SK-N-MC (cell line): ENCODE measurements at regions not wholly inside any gene's neighbourhood (a gene's known extent, or its start where the extent isn't known, plus 50 kb on each side); places are given as distances from the start of the nearest gene placed in this dataset.

Experiments
- DNase-seq: peaks from one replicate; pipeline ENCODE4 v3.0.0-alpha.2; 2011; ENCODE audit warnings: low read depth, low spot score
- H3K27ac ChIP-seq: fragments of 200-600 bp; sonication (generic); 2 replicates; pipeline ENCODE4 v1.5.1; 2016; ENCODE audit warnings: mixed run types
- H3K36me3 ChIP-seq: fragments of 200-600 bp; sonication (generic); 2 replicates; pipeline ENCODE4 v1.6.1; 2017; ENCODE audit warnings: antibody characterized with exemption, low read length, mixed read lengths; ENCODE audit not compliant: insufficient read depth
- H3K4me3 ChIP-seq: fragments of 200-600 bp; sonication (generic); 2 replicates; pipeline ENCODE4 v1.5.1; 2016
- H3K9ac ChIP-seq: fragments of 200-600 bp; sonication (generic); 2 replicates; pipeline ENCODE4 v1.8.0; 2017; ENCODE audit warnings: mixed run types, mixed read lengths; ENCODE audit not compliant: insufficient read length
- H3K9me3 ChIP-seq: fragments of 200-600 bp; sonication (generic); 2 replicates; pipeline ENCODE4 v1.6.1; 2017; ENCODE audit warnings: low read depth, mild to moderate bottlenecking, antibody characterized with exemption, low read length, moderate library complexity, mixed read lengths
- EZH2 ChIP-seq: fragments of 200-600 bp; sonication (generic); IDR thresholded peaks from one replicate; pipeline ENCODE4 v1.6.1; 2017; ENCODE audit warnings: antibody characterized with exemption
- FOXP2 ChIP-seq: optimal IDR thresholded peaks from 2 replicates; pipeline ENCODE3; 2011; ENCODE audit warnings: mild to moderate bottlenecking, moderate library complexity; ENCODE audit not compliant: insufficient read depth; ENCODE audit errors: extremely low read length, control extremely low read depth
- POLR2AphosphoS5 ChIP-seq: IDR thresholded peaks from 2 replicates; pipeline ENCODE4 v1.6.1; 2012; ENCODE audit warnings: mild to moderate bottlenecking, low read depth, low read length, borderline replicate concordance

DNA sequence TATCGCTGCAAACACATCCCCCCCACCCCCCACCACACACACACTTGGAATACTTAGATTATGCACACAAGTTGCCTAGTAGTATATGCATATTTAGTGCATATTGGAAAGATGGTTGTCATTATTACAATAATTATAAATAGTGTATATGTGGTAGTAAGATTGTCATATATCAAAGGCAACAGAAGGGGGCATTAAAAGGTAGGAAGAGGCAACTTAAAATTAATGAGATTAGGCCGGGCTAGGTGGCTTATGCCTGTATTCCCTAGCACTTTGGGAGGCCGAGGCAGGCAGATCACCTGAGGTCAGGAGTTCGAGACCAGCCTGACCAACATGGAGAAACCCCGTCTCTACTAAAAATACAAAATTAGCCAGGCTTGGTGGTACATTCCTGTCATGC, 52.1 kb downstream of the GSC start:
- Histone ChIP-seq H3K36me3 (no peaks in the 10 kb centered on the region), H3K9me3 (no peaks in the 10 kb centered on the region), H3K4me3 (no peak overlapping the region), H3K9ac (no peak overlapping the region), H3K27ac (no peak overlapping the region)
- no peak for DNase-seq
- TF ChIP-seq EZH2: no peak
- no peak for TF ChIP-seq FOXP2
- no peak for TF ChIP-seq POLR2AphosphoS5

DNA sequence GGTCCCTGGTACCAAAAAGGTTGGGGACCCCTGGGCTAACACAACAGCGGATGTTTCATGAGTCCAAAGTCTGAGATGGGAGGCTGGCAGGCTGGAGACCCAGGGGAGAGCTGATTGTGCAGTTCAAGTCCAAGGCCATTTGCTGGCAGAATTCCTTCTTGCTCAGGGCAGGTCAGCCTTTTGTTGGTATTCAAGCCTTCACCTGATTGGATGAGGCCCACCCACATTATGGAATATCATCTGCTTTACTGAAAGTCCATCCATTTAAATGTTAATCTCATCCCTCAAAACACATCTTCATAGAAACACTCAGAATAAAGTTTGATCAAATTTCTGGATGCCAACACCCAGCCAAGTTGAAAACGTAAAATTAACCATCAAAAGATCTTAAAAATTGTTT, 52.9 kb downstream of the GSC start:
- H3K36me3 ChIP-seq: no peaks in the 10 kb centered on the region
- no peak overlapping the region for H3K9ac ChIP-seq
- DNase-seq: no peak
- TF ChIP-seq EZH2: no peak
- no peak for TF ChIP-seq FOXP2
- no peak for TF ChIP-seq POLR2AphosphoS5
- H3K9me3 ChIP-seq: no peaks in the 10 kb centered on the region
- no peak overlapping the region for H3K27ac ChIP-seq
- no peak overlapping the region for H3K4me3 ChIP-seq

DNA sequence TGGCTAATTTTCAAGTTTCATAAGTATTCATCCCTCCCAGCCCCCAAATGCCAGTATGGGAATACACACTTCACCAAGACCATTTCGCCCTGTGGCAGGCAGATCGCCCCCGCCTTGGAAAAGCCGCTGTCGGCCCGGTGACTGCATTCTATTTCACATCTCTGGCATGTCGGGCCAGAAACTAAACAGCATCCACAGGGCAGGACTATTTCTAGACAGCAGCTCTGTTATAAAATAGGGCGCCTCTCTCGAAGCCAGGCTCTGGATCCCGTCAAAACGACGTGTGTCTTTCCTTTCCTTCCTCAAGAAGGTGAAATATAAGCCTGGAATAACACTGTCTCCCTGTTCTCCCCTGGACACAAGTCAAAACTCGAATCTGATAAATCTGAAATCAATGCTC, 56.8 kb downstream of the GSC start:
- no peaks in the 10 kb centered on the region for H3K36me3 ChIP-seq
- no peak for DNase-seq
- H3K9ac ChIP-seq: no peak overlapping the region
- no peaks in the 10 kb centered on the region for H3K9me3 ChIP-seq
- H3K4me3 ChIP-seq: no peak overlapping the region
- no peak for TF ChIP-seq POLR2AphosphoS5
- no peak for TF ChIP-seq EZH2
- no peak for TF ChIP-seq FOXP2
- no peak overlapping the region for H3K27ac ChIP-seq

DNA sequence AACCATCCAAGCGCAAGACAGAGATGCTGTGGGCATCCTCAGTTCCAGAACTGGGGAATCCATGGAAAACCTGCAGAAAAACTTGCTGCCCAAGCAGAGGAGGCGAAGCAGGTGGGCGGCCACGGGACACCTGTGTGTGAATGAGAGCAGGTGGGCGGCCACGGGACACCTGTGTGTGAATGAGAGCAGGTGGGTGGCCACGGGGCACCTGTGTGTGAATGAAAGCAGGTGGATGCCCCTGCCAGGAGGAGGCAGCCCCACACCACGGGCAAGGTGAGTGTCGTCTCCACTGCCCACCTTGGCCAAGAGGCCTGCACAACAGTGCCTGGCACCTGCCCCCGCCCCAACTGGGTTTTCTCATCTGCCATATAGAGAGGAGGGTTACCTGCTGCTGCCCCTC, 59.2 kb downstream of the GSC start:
- Histone ChIP-seq H3K27ac (no peak overlapping the region), H3K9ac (no peak overlapping the region), H3K36me3 (no peaks in the 10 kb centered on the region), H3K9me3 (no peaks in the 10 kb centered on the region), H3K4me3 (no peak overlapping the region)
- TF ChIP-seq POLR2AphosphoS5 (no peak), FOXP2 (no peak), EZH2 (no peak)
- DNase-seq: no peak

DNA sequence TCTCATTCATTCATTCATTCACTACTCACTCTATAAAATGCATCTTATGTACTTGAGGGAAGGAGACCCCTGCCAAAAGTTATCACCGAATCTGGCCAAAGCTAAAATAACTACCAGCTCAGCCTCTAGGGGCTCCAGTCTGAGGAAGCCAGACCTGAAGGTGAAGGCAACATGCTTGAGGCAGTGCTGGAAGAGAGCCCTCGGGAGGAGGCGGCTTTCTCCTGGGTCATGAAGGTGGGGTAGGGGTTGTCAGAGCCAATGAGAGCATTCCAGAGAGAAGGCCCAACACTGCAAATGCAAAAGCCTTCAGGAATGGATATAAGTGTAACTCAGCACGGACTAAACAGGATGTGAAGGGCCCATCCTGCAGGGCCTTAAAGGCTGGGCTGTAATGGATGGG, 62.4 kb downstream of the GSC start:
- no peak for TF ChIP-seq FOXP2
- no peak for TF ChIP-seq EZH2
- H3K9ac ChIP-seq: no peak overlapping the region

GRCh38 chr14:94706133-94706532, 63.8 kb downstream of the GSC start:
- TF ChIP-seq FOXP2 (no peak), EZH2 (no peak), POLR2AphosphoS5 (no peak)

More for the DNA sequence above, 62.4 kb downstream of the GSC start:
- no peak for DNase-seq
- Histone ChIP-seq H3K36me3 (no peaks in the 10 kb centered on the region), H3K4me3 (no peak overlapping the region), H3K27ac (no peak overlapping the region), H3K9me3 (no peaks in the 10 kb centered on the region)

DNA sequence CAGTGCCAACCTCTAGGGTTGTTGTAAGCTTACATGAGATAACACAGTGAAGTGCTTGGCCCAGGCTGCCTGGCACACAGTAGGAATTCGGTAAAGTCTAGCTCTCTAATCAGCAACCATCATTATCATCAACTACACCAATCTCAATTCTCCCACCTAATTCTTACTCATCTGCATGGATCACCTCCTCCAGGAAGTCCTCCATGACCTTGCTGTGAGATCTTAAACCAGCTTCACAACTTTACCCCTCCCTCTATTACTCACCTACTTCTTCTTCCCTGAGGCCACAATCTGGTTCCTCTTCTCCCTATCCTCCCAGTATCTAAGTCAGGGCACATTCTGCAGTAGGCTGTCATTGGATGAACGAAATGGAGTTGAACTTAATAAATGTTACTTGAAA, 67.3 kb downstream of the GSC start:
- TF ChIP-seq EZH2 (no peak), POLR2AphosphoS5 (no peak), FOXP2 (no peak)
- no peak for DNase-seq
- Histone ChIP-seq H3K36me3 (no peaks in the 10 kb centered on the region), H3K27ac (no peak overlapping the region), H3K9me3 (no peaks in the 10 kb centered on the region), H3K4me3 (no peak overlapping the region), H3K9ac (no peak overlapping the region)

More at GRCh38 chr14:94706133-94706532, 63.8 kb downstream of the GSC start:
- Histone ChIP-seq H3K9me3 (no peaks in the 10 kb centered on the region), H3K36me3 (no peaks in the 10 kb centered on the region), H3K9ac (no peak overlapping the region), H3K4me3 (no peak overlapping the region), H3K27ac (no peak overlapping the region)
- no peak for DNase-seq

- no peak for DNase-seq
- H3K9ac ChIP-seq: no peak overlapping the region
- H3K9me3 ChIP-seq: no peaks in the 10 kb centered on the region
- no peak overlapping the region for H3K27ac ChIP-seq
- no peak overlapping the region for H3K4me3 ChIP-seq
- no peaks in the 10 kb centered on the region for H3K36me3 ChIP-seq
- no peak for TF ChIP-seq POLR2AphosphoS5
- no peak for TF ChIP-seq FOXP2
- TF ChIP-seq EZH2: no peak
Measured at GRCh38 chr14:94701861-94702370, 68.0 kb downstream of the GSC start.

GRCh38 chr14:94700336-94700735, 69.6 kb downstream of the GSC start:
- no peaks in the 10 kb centered on the region for H3K9me3 ChIP-seq
- H3K9ac ChIP-seq: no peak overlapping the region

More at GRCh38 chr14:94700336-94700735, 69.6 kb downstream of the GSC start:
- H3K27ac ChIP-seq: no peak overlapping the region
- no peak for DNase-seq
- no peaks in the 10 kb centered on the region for H3K36me3 ChIP-seq
- TF ChIP-seq EZH2 (no peak), POLR2AphosphoS5 (no peak), FOXP2 (no peak)
- H3K4me3 ChIP-seq: no peak overlapping the region
